Tibial artery (tissue), 4 donors: ENCODE measurements at regions not wholly inside any gene's neighbourhood (a gene's known extent, or its start where the extent isn't known, plus 50 kb on each side); places are given as distances from the start of the nearest gene placed in this dataset.

Experiments used
- DNase-seq, 2 donors: peaks; one replicate each; pipeline ENCODE4 v3.0.0-alpha.2; 2019
- H3K27ac ChIP-seq, 2 donors: fragments of 200-600 bp; sonication (generic) in 1 of 2; 1 replicate in 1 of 2; 2 replicates in 1 of 2; pipeline ENCODE4 v1.5.1; 2018 to 2019; ENCODE audit warnings: mild to moderate bottlenecking in 1 of 2
- H3K27me3 ChIP-seq, 2 donors: fragments of 200-600 bp; sonication (generic) in 1 of 2; one replicate each; pipeline versions ENCODE4 v1.5.1 to v1.6.0; 2016 to 2019
- H3K36me3 ChIP-seq, 3 donors: fragments of 200-600 bp; sonication (generic) in 2 of 3; one replicate each; pipeline ENCODE4 v1.5.1; 2016 to 2019; ENCODE audit warnings: mild to moderate bottlenecking in 2 of 3
- H3K4me1 ChIP-seq, 4 donors: fragments of 200-600 bp; sonication (generic) in 2 of 4; 1 replicate in 3 of 4; 2 replicates in 1 of 4; pipeline ENCODE4 v1.5.1; 2016 to 2019
- H3K4me3 ChIP-seq, 2 donors: fragments of 200-600 bp; sonication (generic) in 1 of 2; 1 replicate in 1 of 2; 2 replicates in 1 of 2; pipeline ENCODE4 v1.5.1; 2018 to 2019; ENCODE audit warnings: mild to moderate bottlenecking in 2 of 2
- H3K9me3 ChIP-seq, 3 donors: fragments of 200-600 bp; sonication (generic) in 1 of 3; one replicate each; pipeline ENCODE4 v1.5.1; 2016 to 2019
- CTCF ChIP-seq, 2 experiments: fragments of 200-600 bp in 1 of 2; fragments of 450-650 bp in 1 of 2; IDR thresholded peaks; one replicate each; pipeline ENCODE4 v1.5.1; 2017 to 2019; ENCODE audit warnings: antibody characterized with exemption in 2 of 2, mild to moderate bottlenecking in 1 of 2, moderate library complexity in 1 of 2
- intact Hi-C: fragments of 100-400 bp; cut with DNase I; formaldehyde crosslinking; loops from one replicate; pipeline ENCODE4 v1.15.0; 2023; ENCODE audit warnings: low total_unique reads

- DNase-seq = no peak
- no peak overlapping the region for H3K4me3 ChIP-seq
- H3K9me3 ChIP-seq = no peaks in the 10 kb centered on the region
- no peak for TF ChIP-seq CTCF (IDR thresholded peaks at IDR 0.05)
- H3K27me3 ChIP-seq = no peaks in the 10 kb centered on the region
- no peak overlapping the region for H3K27ac ChIP-seq
- no peaks in the 10 kb centered on the region for H3K4me1 ChIP-seq
- H3K36me3 ChIP-seq = no peaks in the 10 kb centered on the region
- intact Hi-C loops = no loop called here
These were observed 687.0 kb upstream of the C9orf72 start for GRCh38 chr9:28260330-28260729.

- no peak for DNase-seq
- Histone ChIP-seq H3K4me3 (no peak overlapping the region), H3K36me3 (no peaks in the 10 kb centered on the region), H3K4me1 (no peaks in the 10 kb centered on the region), H3K27me3 (no peaks in the 10 kb centered on the region), H3K9me3 (no peaks in the 10 kb centered on the region), H3K27ac (no peak overlapping the region)
- intact Hi-C loops = no loop called here
- TF ChIP-seq CTCF (IDR thresholded peaks at IDR 0.05) = no peak
These were observed 691.1 kb upstream of the C9orf72 start for GRCh38 chr9:28264368-28264767.

- no peaks in the 10 kb centered on the region for H3K27me3 ChIP-seq
- no peak overlapping the region for H3K4me3 ChIP-seq
- no peak overlapping the region for H3K27ac ChIP-seq
- H3K9me3 ChIP-seq = no peaks in the 10 kb centered on the region
- H3K4me1 ChIP-seq = no peaks in the 10 kb centered on the region
- no peak for DNase-seq
- intact Hi-C loops = no loop called here
- TF ChIP-seq CTCF (IDR thresholded peaks at IDR 0.05) = no peak
- H3K36me3 ChIP-seq = no peaks in the 10 kb centered on the region
These were observed 694.1 kb upstream of the C9orf72 start for GRCh38 chr9:28267351-28267750.

DNA sequence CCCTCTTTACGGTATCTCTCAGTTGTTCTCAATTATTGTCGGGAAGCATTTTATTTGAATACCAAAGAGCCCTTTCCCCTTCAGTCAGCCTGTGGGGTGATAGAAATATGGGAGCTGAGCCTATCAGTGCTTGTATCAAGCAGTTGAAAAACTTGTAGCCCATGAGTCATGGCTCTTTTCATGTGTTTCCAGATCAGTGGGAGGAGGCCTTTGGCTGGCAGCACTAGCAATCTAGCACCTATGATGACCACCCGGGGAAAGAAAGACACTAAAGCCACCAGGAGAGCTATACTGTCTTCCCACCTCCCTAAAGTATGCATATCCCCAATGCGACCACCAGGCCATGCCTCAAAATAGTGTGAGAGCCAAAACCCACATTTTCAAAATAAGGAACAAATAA lies 696.9 kb upstream of the C9orf72 start:
- no peak for TF ChIP-seq CTCF (IDR thresholded peaks at IDR 0.05)
- no peaks in the 10 kb centered on the region for H3K9me3 ChIP-seq
- H3K27ac ChIP-seq = no peak overlapping the region
- no peak for DNase-seq
- H3K27me3 ChIP-seq = no peaks in the 10 kb centered on the region
- H3K4me3 ChIP-seq = no peak overlapping the region
- intact Hi-C loops = no loop called here
- no peaks in the 10 kb centered on the region for H3K36me3 ChIP-seq
- H3K4me1 ChIP-seq = no peaks in the 10 kb centered on the region

GRCh38 chr9:28272127-28272526 lies 698.8 kb upstream of the C9orf72 start:
- intact Hi-C loops = no loop called here
- Histone ChIP-seq H3K4me1 (no peaks in the 10 kb centered on the region), H3K36me3 (no peaks in the 10 kb centered on the region), H3K4me3 (no peak overlapping the region), H3K27me3 (no peaks in the 10 kb centered on the region), H3K27ac (no peak overlapping the region), H3K9me3 (no peaks in the 10 kb centered on the region)
- no peak for DNase-seq
- no peak for TF ChIP-seq CTCF (IDR thresholded peaks at IDR 0.05)

DNA sequence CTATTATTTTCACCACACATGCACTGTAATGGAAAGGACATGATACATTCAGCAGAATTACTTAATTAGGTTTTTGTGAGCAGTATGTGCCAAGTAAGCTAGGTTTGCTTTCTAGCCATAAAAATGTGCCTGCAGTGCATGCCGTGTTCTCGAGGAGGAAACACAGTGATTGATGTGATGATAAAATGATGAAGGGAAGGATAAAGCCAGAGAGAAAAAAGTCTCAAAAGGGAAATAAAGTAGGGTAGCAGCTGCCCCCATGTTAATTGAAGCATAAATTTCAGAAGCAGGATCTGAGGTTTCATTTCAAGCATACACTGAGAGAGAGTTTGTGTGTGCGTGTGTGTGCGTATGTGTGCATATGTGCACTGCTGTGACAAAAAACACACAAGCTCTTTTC lies 714.2 kb upstream of the C9orf72 start:
- no peaks in the 10 kb centered on the region for H3K4me1 ChIP-seq
- intact Hi-C loops = no loop called here
- H3K36me3 ChIP-seq = no peaks in the 10 kb centered on the region
- H3K4me3 ChIP-seq = no peak overlapping the region
- no peak for DNase-seq
- H3K27me3 ChIP-seq = no peaks in the 10 kb centered on the region
- TF ChIP-seq CTCF (IDR thresholded peaks at IDR 0.05) = no peak
- no peaks in the 10 kb centered on the region for H3K9me3 ChIP-seq
- no peak overlapping the region for H3K27ac ChIP-seq
